GM12878 (cell line): ENCODE measurements at regions not wholly inside any gene's neighbourhood (a gene's known extent, or its start where the extent isn't known, plus 50 kb on each side); places are given as distances from the start of the nearest gene placed in this dataset.

Source experiments
- ATAC-seq: fragments of 200-7000 bp; cut with Tn5 transposase; 3 replicates; pipeline ENCODE4 v1.9.1; 2020; ENCODE audit warnings: mild to moderate bottlenecking, moderate library complexity
- BruUV-seq: library from RNA; stranded (reverse); fragments of 400-500 nt; replicated peaks from 2 replicates; lab custom pipeline; 2021; lab: Mats Ljungman, UMichigan
- CTCF ChIA-PET: fragments of 300-600 bp; sonication (Branson Sonifier 250); formaldehyde crosslinking; extraction: SDS; loops from one replicate; lab custom pipeline; 2021; ENCODE audit warnings: inconsistent platforms; lab: Yijun Ruan, JAX
- POLR2A ChIA-PET: fragments of 350-600 bp; formaldehyde crosslinking; extraction: SDS; loops from one replicate; lab custom pipeline; 2021; ENCODE audit warnings: inconsistent platforms; lab: Charles Lee
- RAD21 ChIA-PET: fragments of 300-600 bp; sonication (Branson Sonifier 250); formaldehyde crosslinking; loops from one replicate; lab custom pipeline; 2023; ENCODE audit warnings: antibody characterized with exemption; ENCODE audit not compliant: unreplicated experiment; lab: Charles Lee
- SMC1A ChIA-PET: fragments of 300-600 bp; sonication (Branson Sonifier 250); formaldehyde crosslinking; loops from one replicate; lab custom pipeline; 2023; ENCODE audit not compliant: unreplicated experiment, uncharacterized antibody; lab: Charles Lee
- DNase-seq: peaks from one replicate; pipeline ENCODE4 v3.0.0-alpha.2; 2011; ENCODE audit warnings: low read depth, low spot score
- FAIRE-seq: peaks from 3 replicates; lab custom pipeline; 2011; peaks lifted over from hg19 to GRCh38; lab: Jason Lieb, UNC
- H2AFZ ChIP-seq: 2 replicates; pipeline ENCODE4 v1.6.0; 2011; ENCODE audit warnings: low read depth, low read length, control low read depth; ENCODE audit not compliant: control insufficient read depth
- H3K27ac ChIP-seq: 2 replicates; pipeline ENCODE4 v1.5.1; 2011; ENCODE audit warnings: control low read depth; ENCODE audit not compliant: control insufficient read depth, insufficient read depth
- H3K27me3 ChIP-seq, 2 experiments: replicated peaks in 1 of 2; 2 replicates each; pipeline versions ENCODE4 v1.6.0 to v1.6.1; 2011; ENCODE audit warnings: low read length in 1 of 2; ENCODE audit not compliant: control insufficient read depth in 2 of 2, insufficient read depth in 2 of 2
- H3K36me3 ChIP-seq, 2 experiments: 2 replicates each; pipeline ENCODE4 v1.5.1; 2011; ENCODE audit warnings: low read length in 1 of 2; ENCODE audit not compliant: control insufficient read depth in 2 of 2, insufficient read depth in 2 of 2
- H3K4me1 ChIP-seq: 2 replicates; pipeline ENCODE4 v1.6.1; 2011; ENCODE audit warnings: mild to moderate bottlenecking, low read length, moderate library complexity, mixed read lengths; ENCODE audit not compliant: control insufficient read depth, insufficient read depth
- H3K4me2 ChIP-seq: 2 replicates; pipeline ENCODE4 v1.6.0; 2011; ENCODE audit warnings: control low read depth; ENCODE audit not compliant: control insufficient read depth, insufficient read depth
- H3K4me3 ChIP-seq: fragments of 200-600 bp; sonication (generic); 2 replicates; pipeline ENCODE4 v1.5.1; 2016
- H3K79me2 ChIP-seq: 2 replicates; pipeline ENCODE4 v1.6.0; 2011; ENCODE audit warnings: low read length; ENCODE audit not compliant: control insufficient read depth, insufficient read depth
- H3K9ac ChIP-seq: 2 replicates; pipeline ENCODE4 v1.8.0; 2011; ENCODE audit warnings: low read length, control low read depth, mixed read lengths; ENCODE audit not compliant: control insufficient read depth, insufficient read depth
- H3K9me3 ChIP-seq: replicated peaks from 3 replicates; pipeline ENCODE4 v1.5.1; 2011; ENCODE audit warnings: mild to moderate bottlenecking, low read length; ENCODE audit not compliant: control insufficient read depth, insufficient read depth
- H4K20me1 ChIP-seq: 2 replicates; pipeline ENCODE4 v1.6.0; 2011; ENCODE audit not compliant: control insufficient read depth, insufficient read depth
- ESRRA ChIP-seq: IDR thresholded peaks from 2 replicates; pipeline ENCODE4 v1.6.1; 2012; ENCODE audit warnings: mild to moderate bottlenecking, low read length, improper control_type of control experiment
- IKZF2 ChIP-seq, 2 experiments: fragments of 450-650 bp; IDR thresholded peaks; 2 replicates each; pipeline ENCODE4 v1.6.1; 2017; ENCODE audit warnings: mild to moderate bottlenecking in 2 of 2, moderate library complexity in 2 of 2
- MEF2B ChIP-seq: fragments of 450-650 bp; IDR thresholded peaks from 2 replicates; pipeline ENCODE4 v1.6.1; 2018; ENCODE audit warnings: mild to moderate bottlenecking, moderate library complexity; ENCODE audit not compliant: partially characterized antibody, poor library complexity, severe bottlenecking
- MYB ChIP-seq: fragments of 150-350 bp; IDR thresholded peaks from 2 replicates; pipeline ENCODE4 v1.6.1; 2014; ENCODE audit warnings: mild to moderate bottlenecking, low read depth, low read length, borderline replicate concordance
- RB1 ChIP-seq: fragments of 450-650 bp; formaldehyde crosslinking; IDR thresholded peaks from 2 replicates; pipeline ENCODE4 v1.6.1; 2017; ENCODE audit warnings: mild to moderate bottlenecking, borderline replicate concordance
- STAT1 ChIP-seq: fragments of 450-650 bp; conservative IDR thresholded peaks from 2 replicates; pipeline ENCODE4 v1.6.1; 2014; ENCODE audit warnings: antibody characterized with exemption, mild to moderate bottlenecking
- SUZ12 ChIP-seq: fragments of 200-600 bp; sonication (generic); IDR thresholded peaks from one replicate; pipeline ENCODE4 v1.6.1; 2018; ENCODE audit warnings: antibody characterized with exemption, mild to moderate bottlenecking; ENCODE audit not compliant: unreplicated experiment
- TARDBP ChIP-seq: IDR thresholded peaks from 2 replicates; pipeline ENCODE4 v1.6.1; 2016; ENCODE audit warnings: borderline replicate concordance
- WGBS: methylation state at CpG from one replicate; pipeline ENCODE4 v1.1.6; 2016; ENCODE audit warnings: low lambda C conversion rate; ENCODE audit not compliant: insufficient replicate concordance, insufficient coverage; ENCODE audit errors: missing lambda C conversion rate; 5-methylcytosine and 5-hydroxymethylcytosine counted together
- in situ Hi-C: fragments of 300-500 bp; cut with MboI; formaldehyde crosslinking; loops from 9 replicates; pipeline ENCODE4 v1.14.3; 2018; ENCODE audit warnings: mixed read lengths
- intact Hi-C: fragments of 100-400 bp; cut with micrococcal nuclease; formaldehyde crosslinking; loops from one replicate; pipeline ENCODE4 v1.14.2; 2022; ENCODE audit not compliant: unreplicated experiment
- TF ChIP-seq, protein P1 (sequence below): fragments of 450-650 bp; IDR thresholded peaks from 2 replicates; pipeline ENCODE4 v1.6.1; 2016; ENCODE audit warnings: mild to moderate bottlenecking
- TF ChIP-seq, protein P2 (sequence below): fragments of 450-650 bp; formaldehyde crosslinking; IDR thresholded peaks from 2 replicates; pipeline ENCODE4 v1.4.0; 2020; ENCODE audit warnings: mild to moderate bottlenecking, moderate library complexity
- TF ChIP-seq, protein P3 (sequence below): fragments of 450-650 bp; IDR thresholded peaks from 2 replicates; pipeline ENCODE4 v1.6.1; 2017; ENCODE audit warnings: low read depth, mild to moderate bottlenecking, moderate library complexity

DNA sequence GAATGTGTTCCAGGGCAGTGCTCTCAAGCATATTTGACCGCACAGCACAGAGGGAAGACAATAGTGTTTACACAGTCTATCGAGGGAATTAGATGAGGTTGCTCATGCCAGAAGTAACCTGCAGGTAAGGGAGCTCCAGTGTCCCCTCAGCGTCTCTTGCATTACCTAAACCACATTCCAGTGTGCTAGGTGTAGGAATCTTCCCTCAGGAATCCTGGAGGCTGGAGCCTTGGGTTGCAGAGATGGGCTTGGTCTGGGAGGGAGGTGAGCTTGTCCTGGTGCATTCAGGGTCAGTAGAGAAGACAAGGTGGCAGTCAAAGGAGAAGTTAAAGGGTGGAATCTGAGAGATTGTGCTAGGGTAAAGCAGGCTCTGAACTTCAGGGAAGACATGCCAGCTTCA lies 56.3 kb downstream of the SOX14 start (continued):
- TF ChIP-seq, protein P1, sequence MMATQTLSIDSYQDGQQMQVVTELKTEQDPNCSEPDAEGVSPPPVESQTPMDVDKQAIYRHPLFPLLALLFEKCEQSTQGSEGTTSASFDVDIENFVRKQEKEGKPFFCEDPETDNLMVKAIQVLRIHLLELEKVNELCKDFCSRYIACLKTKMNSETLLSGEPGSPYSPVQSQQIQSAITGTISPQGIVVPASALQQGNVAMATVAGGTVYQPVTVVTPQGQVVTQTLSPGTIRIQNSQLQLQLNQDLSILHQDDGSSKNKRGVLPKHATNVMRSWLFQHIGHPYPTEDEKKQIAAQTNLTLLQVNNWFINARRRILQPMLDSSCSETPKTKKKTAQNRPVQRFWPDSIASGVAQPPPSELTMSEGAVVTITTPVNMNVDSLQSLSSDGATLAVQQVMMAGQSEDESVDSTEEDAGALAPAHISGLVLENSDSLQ: no peak
- TF ChIP-seq RB1: no peak
- TF ChIP-seq, all 136 proteins: peak for 0

DNA sequence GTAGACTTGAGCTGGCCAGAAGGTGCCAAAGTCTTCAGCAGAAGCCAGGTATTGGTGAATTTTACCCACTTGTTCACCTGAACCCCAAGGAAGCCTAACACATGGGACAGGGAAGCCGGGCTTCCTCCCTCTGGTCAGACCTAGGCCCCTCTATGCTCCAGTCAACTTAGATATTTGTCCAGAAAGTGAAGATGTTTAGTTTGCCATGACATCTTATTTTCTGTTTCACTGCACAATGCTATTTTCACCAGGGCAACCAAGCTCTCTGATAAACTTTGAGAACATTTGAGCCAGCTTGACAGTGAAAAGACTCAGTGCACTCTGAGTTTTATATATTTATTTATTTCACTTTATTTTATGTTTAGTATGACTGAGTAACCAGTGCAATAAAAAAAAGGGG lies 71.0 kb downstream of the SOX14 start:
- no peak overlapping the region for H3K27ac ChIP-seq
- H2AFZ ChIP-seq: no peak overlapping the region
- no peak overlapping the region for H3K4me3 ChIP-seq
- peaks cover 0 to 4% of the 10 kb centered on the region in 2 experiments; a peak in 1 of 4 replicates for H3K27me3 ChIP-seq
- in situ Hi-C loops: no loop called here
- intact Hi-C loops: no loop called here
- ATAC-seq (no peak), FAIRE-seq (no peak)
- H4K20me1 ChIP-seq: no peaks in the 10 kb centered on the region
- TF ChIP-seq STAT1 (no peak), IKZF2 (IDR thresholded peaks at IDR 0.05) (no peak), ESRRA (no peak), TARDBP (no peak), MEF2B (no peak), SUZ12 (no peak), MYB (no peak)
- TF ChIP-seq, protein P2, sequence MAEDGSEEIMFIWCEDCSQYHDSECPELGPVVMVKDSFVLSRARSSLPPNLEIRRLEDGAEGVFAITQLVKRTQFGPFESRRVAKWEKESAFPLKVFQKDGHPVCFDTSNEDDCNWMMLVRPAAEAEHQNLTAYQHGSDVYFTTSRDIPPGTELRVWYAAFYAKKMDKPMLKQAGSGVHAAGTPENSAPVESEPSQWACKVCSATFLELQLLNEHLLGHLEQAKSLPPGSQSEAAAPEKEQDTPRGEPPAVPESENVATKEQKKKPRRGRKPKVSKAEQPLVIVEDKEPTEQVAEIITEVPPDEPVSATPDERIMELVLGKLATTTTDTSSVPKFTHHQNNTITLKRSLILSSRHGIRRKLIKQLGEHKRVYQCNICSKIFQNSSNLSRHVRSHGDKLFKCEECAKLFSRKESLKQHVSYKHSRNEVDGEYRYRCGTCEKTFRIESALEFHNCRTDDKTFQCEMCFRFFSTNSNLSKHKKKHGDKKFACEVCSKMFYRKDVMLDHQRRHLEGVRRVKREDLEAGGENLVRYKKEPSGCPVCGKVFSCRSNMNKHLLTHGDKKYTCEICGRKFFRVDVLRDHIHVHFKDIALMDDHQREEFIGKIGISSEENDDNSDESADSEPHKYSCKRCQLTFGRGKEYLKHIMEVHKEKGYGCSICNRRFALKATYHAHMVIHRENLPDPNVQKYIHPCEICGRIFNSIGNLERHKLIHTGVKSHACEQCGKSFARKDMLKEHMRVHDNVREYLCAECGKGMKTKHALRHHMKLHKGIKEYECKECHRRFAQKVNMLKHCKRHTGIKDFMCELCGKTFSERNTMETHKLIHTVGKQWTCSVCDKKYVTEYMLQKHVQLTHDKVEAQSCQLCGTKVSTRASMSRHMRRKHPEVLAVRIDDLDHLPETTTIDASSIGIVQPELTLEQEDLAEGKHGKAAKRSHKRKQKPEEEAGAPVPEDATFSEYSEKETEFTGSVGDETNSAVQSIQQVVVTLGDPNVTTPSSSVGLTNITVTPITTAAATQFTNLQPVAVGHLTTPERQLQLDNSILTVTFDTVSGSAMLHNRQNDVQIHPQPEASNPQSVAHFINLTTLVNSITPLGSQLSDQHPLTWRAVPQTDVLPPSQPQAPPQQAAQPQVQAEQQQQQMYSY (CRISPR knock-in tag): no peak
- TF ChIP-seq, protein P3, sequence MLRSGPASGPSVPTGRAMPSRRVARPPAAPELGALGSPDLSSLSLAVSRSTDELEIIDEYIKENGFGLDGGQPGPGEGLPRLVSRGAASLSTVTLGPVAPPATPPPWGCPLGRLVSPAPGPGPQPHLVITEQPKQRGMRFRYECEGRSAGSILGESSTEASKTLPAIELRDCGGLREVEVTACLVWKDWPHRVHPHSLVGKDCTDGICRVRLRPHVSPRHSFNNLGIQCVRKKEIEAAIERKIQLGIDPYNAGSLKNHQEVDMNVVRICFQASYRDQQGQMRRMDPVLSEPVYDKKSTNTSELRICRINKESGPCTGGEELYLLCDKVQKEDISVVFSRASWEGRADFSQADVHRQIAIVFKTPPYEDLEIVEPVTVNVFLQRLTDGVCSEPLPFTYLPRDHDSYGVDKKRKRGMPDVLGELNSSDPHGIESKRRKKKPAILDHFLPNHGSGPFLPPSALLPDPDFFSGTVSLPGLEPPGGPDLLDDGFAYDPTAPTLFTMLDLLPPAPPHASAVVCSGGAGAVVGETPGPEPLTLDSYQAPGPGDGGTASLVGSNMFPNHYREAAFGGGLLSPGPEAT: no peak
- TF ChIP-seq, all 136 proteins: peak for 0
- RAD21 ChIA-PET: no interaction called here
- no TSS peak for BruUV-seq
- POLR2A ChIA-PET: no interaction called here
- CTCF ChIA-PET: interaction anchor here (0.9 kb wide), 1 partner anchor 10 kb away, joined by 4 read pairs; no protein-coding TSS in a partner anchor
- Histone ChIP-seq H3K9me3 (no peaks in the 10 kb centered on the region), H3K9ac (no peak overlapping the region), H3K36me3 (no peaks in the 10 kb centered on the region), H3K79me2 (no peaks in the 10 kb centered on the region), H3K4me2 (no peak overlapping the region), H3K4me1 (no peaks in the 10 kb centered on the region)
- no peak for DNase-seq
- WGBS: 33% methylated on average over 1 of the region's 1 CpG
- SMC1A ChIA-PET: no interaction called here
